ENCODE measurements at regions not wholly inside any gene's neighbourhood (a gene's known extent, or its start where the extent isn't known, plus 50 kb on each side); places are given as distances from the start of the nearest gene placed in this dataset.

DNA sequence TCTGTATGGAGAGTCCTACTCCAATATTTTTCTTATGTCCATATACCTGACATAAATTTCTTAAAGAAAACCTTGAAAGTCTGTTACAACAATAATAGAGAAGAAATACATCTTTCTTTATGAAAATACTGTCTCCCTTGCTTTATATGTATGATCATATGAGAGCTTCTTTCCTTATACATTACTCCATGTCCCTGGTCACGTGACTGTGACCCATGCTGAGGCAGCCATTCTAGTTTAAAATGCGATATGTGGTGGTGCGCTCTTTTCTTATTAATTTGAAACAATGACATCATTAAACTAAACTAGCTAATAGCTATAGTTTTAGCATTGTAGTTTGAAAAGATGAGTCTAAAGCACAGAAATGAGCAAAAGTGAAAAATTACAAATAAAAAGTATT lies 1120.3 kb upstream of the PRR20A start:
- Histone ChIP-seq H4K8ac (ENCODE audit: extremely low read depth, insufficient read depth, low read length) (no peak overlapping the region), H2BK5ac (ENCODE audit: low read depth, low read length) (no peak overlapping the region), H3K9me3 (ENCODE audit: insufficient read depth in 2 of 2, low read depth in 1 of 2, low read length in 1 of 2) (no peaks in the 10 kb centered on the region; a peak in 1 of 4 replicates), H2BK12ac (ENCODE audit: low read depth, low read length) (no peak overlapping the region), H2AK5ac (ENCODE audit: low read depth, low read length) (no peak overlapping the region), H3K79me2 (ENCODE audit: control insufficient read depth in 1 of 2, insufficient read depth in 2 of 2, low read length in 2 of 2) (no peaks in the 10 kb centered on the region), H3K23me2 (ENCODE audit: low read depth, low read length) (no peaks in the 10 kb centered on the region), H3K4me1 (replicated peaks in 1 of 4; ENCODE audit: control insufficient read depth in 3 of 4, insufficient read depth in 4 of 4, low read length in 3 of 4) (peaks cover 0 to 7% (median 2%) of the 10 kb centered on the region in 4 experiments; a peak in 2 of 7 replicates), H3K4me2 (ENCODE audit: insufficient read depth in 1 of 2, low read depth in 2 of 2, low read length in 2 of 2) (no peak overlapping the region), H3K79me1 (ENCODE audit: low read depth, low read length) (no peaks in the 10 kb centered on the region), H3K4ac (replicated peaks; ENCODE audit: insufficient read length, low read depth, low read length) (no peak overlapping the region), H4K5ac (ENCODE audit: insufficient read length, low read depth, low read length) (no peak overlapping the region), H3K27me3 (replicated peaks in 1 of 4; ENCODE audit: control insufficient read depth in 3 of 4, extremely low read depth in 1 of 4, insufficient read depth in 3 of 4, low read length in 3 of 4) (no peaks in the 10 kb centered on the region), H2BK20ac (ENCODE audit: low read length) (no peak overlapping the region), H4K91ac (replicated peaks; ENCODE audit: insufficient read length, low read length) (no peak overlapping the region), H3K36me3 (ENCODE audit: control insufficient read depth in 2 of 4, insufficient read depth in 4 of 4, low read length in 3 of 4) (no peaks in the 10 kb centered on the region), H2BK120ac (replicated peaks; ENCODE audit: low read depth, low read length) (no peak overlapping the region), H2BK15ac (ENCODE audit: low read length) (no peak overlapping the region), H3K27ac (ENCODE audit: low read depth, low read length) (no peak overlapping the region), H3K23ac (ENCODE audit: insufficient read length) (no peak overlapping the region), H3K56ac (replicated peaks; ENCODE audit: insufficient read length, low read depth, low read length) (no peak overlapping the region), H4K20me1 (replicated peaks in 1 of 2; ENCODE audit: control insufficient read depth in 1 of 2, insufficient read depth in 2 of 2, low read length in 2 of 2) (no peaks in the 10 kb centered on the region), H3K4me3 (ENCODE audit: extremely low read depth in 1 of 4, insufficient read depth in 2 of 4, low read depth in 3 of 4, low read length in 4 of 4) (no peak overlapping the region), H2AFZ (ENCODE audit: low read length) (no peak overlapping the region), H3K18ac (ENCODE audit: extremely low read depth, low read length) (no peak overlapping the region), H3K9ac (replicated peaks in 1 of 4; ENCODE audit: extremely low read depth in 1 of 4, low read depth in 3 of 4, low read length in 3 of 4) (no peak overlapping the region), H3K14ac (ENCODE audit: insufficient read length) (no peak overlapping the region)
- FAIRE-seq (no peak), DNase-seq (ENCODE audit: low read depth in 1 of 2, low spot score in 2 of 2) (no peak)
- no peak for TF ChIP-seq E2F6 (IDR thresholded peaks at IDR 0.05)
- 97% methylated on average over 3 of the region's 3 CpGs; no CpG with 5 or more reads in 1 of the 2 experiments for WGBS, 2 experiments (ENCODE audit: extremely low coverage in 1 of 2, insufficient coverage in 1 of 2, insufficient read length in 1 of 2, insufficient replicate concordance in 2 of 2, low coverage in 1 of 2, low lambda C conversion rate in 2 of 2, missing lambda C conversion rate in 1 of 2)
- POLR2A ChIA-PET (ENCODE audit: partially characterized antibody) = no interaction called here
- CTCF ChIA-PET (ENCODE audit: partially characterized antibody) = interaction anchor here (1.2 kb wide), 1 partner anchor 21 kb away, joined by 3 read pairs; no protein-coding TSS in a partner anchor

All from H1 (cell line).